Common myeloid progenitor, CD34-positive (primary cell): ENCODE measurements at regions not wholly inside any gene's neighbourhood (a gene's known extent, or its start where the extent isn't known, plus 50 kb on each side); places are given as distances from the start of the nearest gene placed in this dataset.

Experiments used
- CTCF ChIA-PET: fragments of 350-600 bp; sonication (Branson Sonifier 250); formaldehyde crosslinking; loops from one replicate; lab custom pipeline; 2021; ENCODE audit warnings: antibody characterized with exemption; lab: Charles Lee
- POLR2A ChIA-PET: fragments of 350-600 bp; sonication (Branson Sonifier 250); formaldehyde crosslinking; loops from one replicate; lab custom pipeline; 2021; ENCODE audit warnings: antibody characterized with exemption; lab: Charles Lee
- DNase-seq, 3 donors: peaks; one replicate each; pipeline versions ENCODE4 v3.0.0 to v3.0.0-alpha.2; 2013
- H3K27ac ChIP-seq, 2 experiments: 1 replicate in 1 of 2; 2 replicates in 1 of 2; pipeline ENCODE4 v1.7.0; 2013; ENCODE audit warnings: inconsistent platforms in 2 of 2, low read length in 2 of 2, mild to moderate bottlenecking in 2 of 2, low read depth in 1 of 2, moderate library complexity in 1 of 2; ENCODE audit not compliant: severe bottlenecking in 2 of 2, insufficient read depth in 1 of 2, poor library complexity in 1 of 2
- H3K27me3 ChIP-seq, 5 experiments: replicated peaks in 2 of 5; 1 replicate in 3 of 5; 2 replicates in 2 of 5; pipeline versions ENCODE4 v1.6.1 to v1.7.0; 2013; ENCODE audit warnings: low read length in 4 of 5, mild to moderate bottlenecking in 2 of 5, moderate library complexity in 2 of 5, inconsistent platforms in 1 of 5; ENCODE audit not compliant: insufficient read depth in 5 of 5, control insufficient read depth in 4 of 5
- H3K36me3 ChIP-seq, 4 experiments: 1 replicate in 2 of 4; 2 replicates in 2 of 4; pipeline versions ENCODE4 v1.6.1 to v1.7.0; 2013; ENCODE audit warnings: low read length in 3 of 4, control low read depth in 1 of 4, mild to moderate bottlenecking in 1 of 4; ENCODE audit not compliant: control insufficient read depth in 4 of 4, insufficient read depth in 4 of 4
- H3K4me1 ChIP-seq, 4 experiments: 1 replicate in 3 of 4; 2 replicates in 1 of 4; pipeline versions ENCODE4 v1.6.1 to v1.7.1; 2013; ENCODE audit warnings: low read length in 3 of 4, mild to moderate bottlenecking in 3 of 4, control low read depth in 1 of 4, inconsistent platforms in 1 of 4, moderate library complexity in 1 of 4; ENCODE audit not compliant: control insufficient read depth in 4 of 4, insufficient read depth in 4 of 4; ENCODE audit errors: control extremely low read depth in 1 of 4
- H3K4me3 ChIP-seq, 7 experiments: 1 replicate in 4 of 7; 2 replicates in 3 of 7; pipeline versions ENCODE4 v1.5.1 to v1.7.0; 2013; ENCODE audit warnings: mild to moderate bottlenecking in 7 of 7, low read length in 6 of 7, moderate library complexity in 6 of 7, inconsistent platforms in 2 of 7, low read depth in 2 of 7, control low read depth in 1 of 7; ENCODE audit not compliant: insufficient read depth in 4 of 7, control insufficient read depth in 1 of 7; ENCODE audit errors: extremely low read depth in 1 of 7
- H3K9me3 ChIP-seq, 5 experiments: 1 replicate in 4 of 5; 2 replicates in 1 of 5; pipeline versions ENCODE4 v1.6.1 to v1.7.1; 2013; ENCODE audit warnings: low read length in 4 of 5, mild to moderate bottlenecking in 2 of 5, inconsistent platforms in 1 of 5, low read depth in 1 of 5, moderate library complexity in 1 of 5; ENCODE audit not compliant: control insufficient read depth in 4 of 5, insufficient read depth in 2 of 5; ENCODE audit errors: control extremely low read depth in 1 of 5
- WGBS: methylation state at CpG from one replicate; pipeline ENCODE4 v1.1.5; 2013; ENCODE audit not compliant: insufficient coverage; 5-methylcytosine and 5-hydroxymethylcytosine counted together

- DNase-seq, result no peak
- POLR2A ChIA-PET, result no interaction called here
Measured at GRCh38 chr1:101332633-101333032, 95.8 kb downstream of the S1PR1 start.

DNA sequence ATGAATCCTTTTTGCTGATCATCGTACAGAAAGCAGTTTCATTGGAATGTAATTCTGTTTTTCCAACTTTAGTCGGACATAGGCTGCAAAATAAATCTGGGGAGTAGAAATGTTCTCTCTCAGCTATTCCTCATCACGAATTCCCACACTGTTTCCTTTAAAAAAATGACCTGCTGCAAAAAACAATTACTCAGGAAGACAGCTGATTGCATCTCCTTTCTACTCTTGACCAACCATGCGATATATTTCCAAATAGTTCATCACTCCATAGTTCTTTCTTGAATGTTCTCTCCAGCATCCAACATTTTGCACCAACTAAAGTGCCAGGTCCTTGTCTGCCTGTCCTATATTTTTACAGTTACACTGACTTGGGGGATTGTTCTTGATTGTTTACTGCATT, 96.4 kb downstream of the S1PR1 start:
- H3K4me3 ChIP-seq, result no peak overlapping the region
- peaks cover 0 to 10% (median 0%) of the 10 kb centered on the region in 5 experiments for H3K9me3 ChIP-seq
- ChIA-PET POLR2A (no interaction called here), CTCF (interaction anchor here (0.6 kb wide), 1 partner anchor 436 kb away, joined by 3 read pairs; no protein-coding TSS in a partner anchor)
- 92% methylated on average over 2 of the region's 4 CpGs for WGBS
- H3K27ac ChIP-seq, result no peak overlapping the region
- DNase-seq, result no peak
- no peaks in the 10 kb centered on the region for H3K27me3 ChIP-seq
- H3K36me3 ChIP-seq, result no peaks in the 10 kb centered on the region
- H3K4me1 ChIP-seq, result no peaks in the 10 kb centered on the region

More at GRCh38 chr1:101332633-101333032, 95.8 kb downstream of the S1PR1 start:
- Histone ChIP-seq H3K27ac (no peak overlapping the region), H3K9me3 (peaks cover 0 to 10% (median 0%) of the 10 kb centered on the region in 5 experiments), H3K36me3 (no peaks in the 10 kb centered on the region), H3K27me3 (no peaks in the 10 kb centered on the region), H3K4me1 (no peaks in the 10 kb centered on the region), H3K4me3 (no peak overlapping the region)
- CTCF ChIA-PET, result no interaction called here
- 100% methylated on average over 1 of the region's 1 CpG for WGBS

- Histone ChIP-seq H3K4me3 (no peak overlapping the region), H3K27ac (no peak overlapping the region), H3K9me3 (peaks cover 0 to 5% (median 0%) of the 10 kb centered on the region in 5 experiments), H3K4me1 (no peaks in the 10 kb centered on the region), H3K36me3 (no peaks in the 10 kb centered on the region), H3K27me3 (no peaks in the 10 kb centered on the region)
- POLR2A ChIA-PET, result no interaction called here
- CTCF ChIA-PET, result interaction anchor here (1.3 kb wide), 1 partner anchor 28 kb away, joined by 4 read pairs; no protein-coding TSS in a partner anchor
- WGBS, result 83% methylated on average over 1 of the region's 1 CpG
- no peak for DNase-seq
Measured at GRCh38 chr1:101337968-101338367, 101.1 kb downstream of the S1PR1 start.

GRCh38 chr1:101338714-101339430, 102.1 kb downstream of the S1PR1 start:
- no peaks in the 10 kb centered on the region for H3K36me3 ChIP-seq
- no peak overlapping the region for H3K4me3 ChIP-seq
- H3K27ac ChIP-seq, result no peak overlapping the region
- H3K4me1 ChIP-seq, result no peaks in the 10 kb centered on the region
- CTCF ChIA-PET, result interaction anchor here (1.3 kb wide), 1 partner anchor 29 kb away, joined by 4 read pairs; no protein-coding TSS in a partner anchor
- 85% methylated on average over 3 of the region's 5 CpGs for WGBS
- no peaks in the 10 kb centered on the region for H3K27me3 ChIP-seq
- DNase-seq, result no peak
- peaks cover 0 to 5% (median 0%) of the 10 kb centered on the region in 5 experiments for H3K9me3 ChIP-seq
- POLR2A ChIA-PET, result no interaction called here

- Histone ChIP-seq H3K27me3 (no peaks in the 10 kb centered on the region), H3K4me3 (no peak overlapping the region), H3K36me3 (no peaks in the 10 kb centered on the region), H3K4me1 (no peaks in the 10 kb centered on the region), H3K9me3 (no peaks in the 10 kb centered on the region), H3K27ac (no peak overlapping the region)
- peak in 1 of 3 donors; percentile 4 for DNase-seq
- ChIA-PET CTCF (interaction anchor here (1.0 kb wide), 1 partner anchor 9 kb away, joined by 3 read pairs; no protein-coding TSS in a partner anchor), POLR2A (no interaction called here)
- WGBS, result 91% methylated on average over 4 of the region's 4 CpGs
Measured at GRCh38 chr1:101344745-101345144, 107.9 kb downstream of the S1PR1 start.

- POLR2A ChIA-PET, result no interaction called here
Measured at GRCh38 chr1:101346419-101346818, 109.6 kb downstream of the S1PR1 start.

DNA sequence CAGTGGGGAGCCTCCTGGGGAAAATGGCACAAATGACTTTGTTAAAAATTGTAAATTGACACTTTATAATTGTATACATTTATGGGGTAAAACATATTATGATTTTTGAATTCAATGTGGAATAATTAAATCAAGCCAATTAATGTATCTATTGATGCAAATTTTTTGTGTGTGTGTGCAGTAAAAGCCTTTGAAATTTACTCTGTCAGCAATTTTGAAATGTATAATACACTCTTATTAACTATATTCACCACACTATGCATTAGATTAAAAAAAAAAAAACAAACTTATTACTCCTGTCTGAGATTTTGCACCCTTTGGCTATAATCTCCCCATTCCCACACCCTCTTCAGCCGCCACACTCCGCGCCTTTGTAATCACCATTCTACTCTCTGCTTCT, 119.2 kb downstream of the S1PR1 start:
- peaks cover 0 to 2% (median 0%) of the 10 kb centered on the region in 4 experiments for H3K4me1 ChIP-seq
- WGBS, result no CpG with 5 or more reads among the region's 3 CpGs
- no peaks in the 10 kb centered on the region for H3K36me3 ChIP-seq
- no peak for DNase-seq
- no peak overlapping the region for H3K4me3 ChIP-seq
- ChIA-PET POLR2A (no interaction called here), CTCF (interaction anchor here (0.8 to 5.9 kb wide), 13 partner anchors 8 to 435 kb away, joined by 3 to 37 read pairs (median 4); no protein-coding TSS in a partner anchor)
- H3K9me3 ChIP-seq, result no peaks in the 10 kb centered on the region
- no peak overlapping the region for H3K27ac ChIP-seq
- no peaks in the 10 kb centered on the region for H3K27me3 ChIP-seq

More at GRCh38 chr1:101346419-101346818, 109.6 kb downstream of the S1PR1 start:
- no peaks in the 10 kb centered on the region for H3K4me1 ChIP-seq
- H3K27me3 ChIP-seq, result no peaks in the 10 kb centered on the region
- no peak overlapping the region for H3K4me3 ChIP-seq
- 93% methylated on average over 1 of the region's 2 CpGs for WGBS
- H3K36me3 ChIP-seq, result no peaks in the 10 kb centered on the region
- CTCF ChIA-PET, result interaction anchor here (0.8 to 3.5 kb wide), 2 partner anchors 12 to 1478 kb away, joined by 3 to 12 read pairs; no protein-coding TSS in a partner anchor
- no peaks in the 10 kb centered on the region for H3K9me3 ChIP-seq
- H3K27ac ChIP-seq, result no peak overlapping the region
- peak in 1 of 3 donors; percentile 5 for DNase-seq
